ENCODE measurements at regions not wholly inside any gene's neighbourhood (a gene's known extent, or its start where the extent isn't known, plus 50 kb on each side); places are given as distances from the start of the nearest gene placed in this dataset.

- TF ChIP-seq CTCF (IDR thresholded peaks at IDR 0.05) (peak in 1 of 3 experiments; percentile 18), POLR2A (IDR thresholded peaks at IDR 0.05) (no peak)
These were observed 139.1 kb upstream of the BDNF start for GRCh38 chr11:27839226-27839913.

Measured in testis (tissue), 2 donors.